WTC11 (cell line): ENCODE measurements at regions not wholly inside any gene's neighbourhood (a gene's known extent, or its start where the extent isn't known, plus 50 kb on each side); places are given as distances from the start of the nearest gene placed in this dataset.

ENCODE experiments used
- ATAC-seq: fragments of 200-7000 bp; cut with Tn5 transposase; 2 replicates; pipeline ENCODE4 v1.10.0; 2021; ENCODE audit warnings: mild to moderate bottlenecking, moderate library complexity
- CTCF ChIA-PET: fragments of 300-600 bp; sonication (Branson Sonifier 250); formaldehyde crosslinking; loops from one replicate; lab custom pipeline; 2021; ENCODE audit warnings: antibody characterized with exemption; lab: Charles Lee
- POLR2A ChIA-PET: fragments of 350-600 bp; sonication (Branson Sonifier 250); formaldehyde crosslinking; loops from one replicate; lab custom pipeline; 2021; ENCODE audit warnings: antibody characterized with exemption; lab: Charles Lee
- DNase-seq: peaks from one replicate; pipeline ENCODE4 v3.0.0; 2021; ENCODE audit warnings: low spot score
- H3K27ac Mint-ChIP-seq: 2 replicates; pipeline ENCODE4 v1.8.0; 2021; ENCODE audit warnings: mixed read lengths
- H3K27me3 Mint-ChIP-seq: 2 replicates; pipeline ENCODE4 v1.8.0; 2021; ENCODE audit warnings: low read depth, mild to moderate bottlenecking, moderate library complexity, mixed read lengths
- H3K36me3 Mint-ChIP-seq: 2 replicates; pipeline ENCODE4 v1.8.0; 2021; ENCODE audit warnings: mixed read lengths
- H3K4me1 Mint-ChIP-seq: 2 replicates; pipeline ENCODE4 v1.8.0; 2022; ENCODE audit warnings: mixed read lengths
- H3K4me3 Mint-ChIP-seq: 2 replicates; pipeline ENCODE4 v1.8.0; 2021; ENCODE audit warnings: mild to moderate bottlenecking, moderate library complexity, mixed read lengths
- H3K9me3 Mint-ChIP-seq: 2 replicates; pipeline ENCODE4 v1.8.0; 2021; ENCODE audit warnings: mixed read lengths
- AFF4 ChIP-seq: sonication (generic); formaldehyde crosslinking; IDR thresholded peaks from 2 replicates; pipeline ENCODE4 v1.8.1; 2023; ENCODE audit warnings: mild to moderate bottlenecking, missing genetic modification reagents, borderline replicate concordance
- ATF2 ChIP-seq: sonication (generic); formaldehyde crosslinking; IDR thresholded peaks from 2 replicates; pipeline ENCODE4 v1.8.1; 2022; ENCODE audit warnings: low read depth, missing genetic modification reagents, borderline replicate concordance
- CREB1 ChIP-seq: sonication (generic); formaldehyde crosslinking; IDR thresholded peaks from 2 replicates; pipeline ENCODE4 v1.8.0; 2023; ENCODE audit warnings: mild to moderate bottlenecking, missing genetic modification reagents
- ESRRA ChIP-seq: sonication (generic); formaldehyde crosslinking; IDR thresholded peaks from 2 replicates; pipeline ENCODE4 v1.8.1; 2022; ENCODE audit warnings: mild to moderate bottlenecking, missing genetic modification reagents, borderline replicate concordance
- ETV6 ChIP-seq: sonication (generic); formaldehyde crosslinking; IDR thresholded peaks from 2 replicates; pipeline ENCODE4 v1.8.1; 2022; ENCODE audit warnings: mild to moderate bottlenecking, missing genetic modification reagents
- HMGA2 ChIP-seq: fragments of 250-450 bp; sonication (Bioruptor Pico); IDR thresholded peaks from 2 replicates; pipeline ENCODE4 v1.4.0; 2021; ENCODE audit warnings: mild to moderate bottlenecking, moderate library complexity
- IRF2 ChIP-seq: sonication (generic); formaldehyde crosslinking; IDR thresholded peaks from 2 replicates; pipeline ENCODE4 v1.8.0; 2022; ENCODE audit warnings: low read depth, missing genetic modification reagents, borderline replicate concordance
- JUN ChIP-seq: sonication (generic); formaldehyde crosslinking; IDR thresholded peaks from 2 replicates; pipeline ENCODE4 v1.8.0; 2023; ENCODE audit warnings: mild to moderate bottlenecking, missing genetic modification reagents
- KAT7 ChIP-seq: sonication (generic); formaldehyde crosslinking; IDR thresholded peaks from 2 replicates; pipeline ENCODE4 v1.8.1; 2023; ENCODE audit warnings: missing genetic modification reagents, mild to moderate bottlenecking, borderline replicate concordance
- MXD4 ChIP-seq: fragments of 250-450 bp; sonication (Bioruptor Pico); IDR thresholded peaks from 2 replicates; pipeline ENCODE4 v1.8.0; 2021; ENCODE audit warnings: mild to moderate bottlenecking, moderate library complexity, borderline replicate concordance
- NR3C1 ChIP-seq: sonication (generic); formaldehyde crosslinking; conservative IDR thresholded peaks from 2 replicates; pipeline ENCODE4 v1.8.1; 2023; ENCODE audit warnings: low read depth, mild to moderate bottlenecking, missing genetic modification reagents
- OVOL2 ChIP-seq: fragments of 250-450 bp; sonication (Bioruptor Pico); IDR thresholded peaks from 2 replicates; pipeline ENCODE4 v1.9.0; 2021; ENCODE audit warnings: mild to moderate bottlenecking, borderline replicate concordance
- PRRX2 ChIP-seq: fragments of 250-450 bp; sonication (Bioruptor Pico); IDR thresholded peaks from 2 replicates; pipeline ENCODE4 v1.8.0; 2021; ENCODE audit warnings: mild to moderate bottlenecking
- RORB ChIP-seq: fragments of 250-450 bp; sonication (Bioruptor Pico); IDR thresholded peaks from 2 replicates; pipeline ENCODE4 v1.9.0; 2021; ENCODE audit warnings: mild to moderate bottlenecking
- SMAD3 ChIP-seq: sonication (generic); formaldehyde crosslinking; IDR thresholded peaks from 2 replicates; pipeline ENCODE4 v1.8.0; 2022; ENCODE audit warnings: missing genetic modification reagents, mild to moderate bottlenecking, borderline replicate concordance
- STAT6 ChIP-seq: sonication (generic); formaldehyde crosslinking; conservative IDR thresholded peaks from 2 replicates; pipeline ENCODE4 v1.8.1; 2023; ENCODE audit warnings: mild to moderate bottlenecking, low read depth, missing genetic modification reagents, moderate library complexity
- TEAD4 ChIP-seq: sonication (generic); formaldehyde crosslinking; IDR thresholded peaks from 2 replicates; pipeline ENCODE4 v1.8.0; 2022; ENCODE audit warnings: mild to moderate bottlenecking, missing genetic modification reagents
- ZBTB21 ChIP-seq: sonication (generic); formaldehyde crosslinking; IDR thresholded peaks from 2 replicates; pipeline ENCODE4 v1.8.1; 2023; ENCODE audit warnings: mild to moderate bottlenecking, missing genetic modification reagents, borderline replicate concordance
- ZBTB43 ChIP-seq: sonication (generic); formaldehyde crosslinking; IDR thresholded peaks from 2 replicates; pipeline ENCODE4 v1.8.1; 2023; ENCODE audit warnings: mild to moderate bottlenecking, missing genetic modification reagents
- ZNF219 ChIP-seq: sonication (generic); formaldehyde crosslinking; IDR thresholded peaks from 2 replicates; pipeline ENCODE4 v1.8.0; 2023; ENCODE audit warnings: missing genetic modification reagents, mild to moderate bottlenecking, borderline replicate concordance
- ZNF232 ChIP-seq: sonication (generic); formaldehyde crosslinking; IDR thresholded peaks from 2 replicates; pipeline ENCODE4 v1.8.0; 2022; ENCODE audit warnings: mild to moderate bottlenecking, missing genetic modification reagents
- ZNF416 ChIP-seq: fragments of 250-450 bp; sonication (Bioruptor Pico); IDR thresholded peaks from 2 replicates; pipeline ENCODE4 v1.9.0; 2021; ENCODE audit warnings: mild to moderate bottlenecking, inconsistent platforms
- ZNF532 ChIP-seq: fragments of 250-450 bp; sonication (Bioruptor Pico); IDR thresholded peaks from 2 replicates; pipeline ENCODE4 v1.9.0; 2021; ENCODE audit warnings: mild to moderate bottlenecking, borderline replicate concordance
- ZNF671 ChIP-seq: fragments of 250-450 bp; sonication (Bioruptor Pico); IDR thresholded peaks from 2 replicates; pipeline ENCODE4 v1.8.0; 2021; ENCODE audit warnings: mild to moderate bottlenecking

GRCh38 chr9:78812665-78813064, 515.7 kb downstream of the PSAT1 start:
- Mint-ChIP-seq H3K9me3 (no peaks in the 10 kb centered on the region), H3K4me3 (no peak overlapping the region), H3K4me1 (0 out of 2 replicates have a peak, but pooled peaks cover 5% of the 10 kb centered on the region), H3K36me3 (no peaks in the 10 kb centered on the region), H3K27me3 (no peaks in the 10 kb centered on the region), H3K27ac (no peak overlapping the region)
- ATAC-seq (no peak), DNase-seq (no peak)
- TF ChIP-seq ZNF671 (CRISPR knock-in tag): no peak
- no peak for TF ChIP-seq HMGA2 (CRISPR knock-in tag)
- no peak for TF ChIP-seq ESRRA (CRISPR knock-in tag)
- no peak for TF ChIP-seq TEAD4 (CRISPR knock-in tag)
- no peak for TF ChIP-seq PRRX2 (CRISPR knock-in tag)
- TF ChIP-seq KAT7 (CRISPR knock-in tag): no peak
- no peak for TF ChIP-seq AFF4 (CRISPR knock-in tag)
- TF ChIP-seq ZNF232 (CRISPR knock-in tag): no peak
- no peak for TF ChIP-seq ZBTB21 (CRISPR knock-in tag)
- no peak for TF ChIP-seq OVOL2
- TF ChIP-seq ZNF219 (CRISPR knock-in tag): no peak
- TF ChIP-seq RORB (CRISPR knock-in tag): no peak
- no peak for TF ChIP-seq IRF2 (CRISPR knock-in tag)
- no peak for TF ChIP-seq NR3C1 (CRISPR knock-in tag)
- no peak for TF ChIP-seq ZNF416 (CRISPR knock-in tag)
- TF ChIP-seq MXD4 (CRISPR knock-in tag): no peak
- TF ChIP-seq SMAD3 (CRISPR knock-in tag): no peak
- TF ChIP-seq ZBTB43 (CRISPR knock-in tag): no peak
- ChIA-PET CTCF (no interaction called here), POLR2A (no interaction called here)

- H3K36me3 Mint-ChIP-seq: no peaks in the 10 kb centered on the region
- 0 out of 2 replicates have a peak, but pooled peaks cover 5% of the 10 kb centered on the region for H3K4me1 Mint-ChIP-seq
- no peaks in the 10 kb centered on the region for H3K27me3 Mint-ChIP-seq
- no peak overlapping the region for H3K27ac Mint-ChIP-seq
- DNase-seq: no peak
- no peaks in the 10 kb centered on the region for H3K9me3 Mint-ChIP-seq
- no peak for ATAC-seq
- H3K4me3 Mint-ChIP-seq: no peak overlapping the region
- CTCF ChIA-PET: no interaction called here
- POLR2A ChIA-PET: no interaction called here
- no peak for TF ChIP-seq CREB1 (CRISPR knock-in tag)
- TF ChIP-seq ETV6 (CRISPR knock-in tag): no peak
- TF ChIP-seq PRRX2 (CRISPR knock-in tag): no peak
- no peak for TF ChIP-seq RORB (CRISPR knock-in tag)
- TF ChIP-seq ATF2: no peak
- TF ChIP-seq ZNF532: no peak
- no peak for TF ChIP-seq STAT6
- TF ChIP-seq JUN: no peak
These were observed 516.8 kb downstream of the PSAT1 start for GRCh38 chr9:78813602-78814180.
